Endothelial cell of umbilical vein (primary cell): ENCODE measurements at regions not wholly inside any gene's neighbourhood (a gene's known extent, or its start where the extent isn't known, plus 50 kb on each side); places are given as distances from the start of the nearest gene placed in this dataset.

Source experiments
- CTCF ChIP-seq, 2 donors: IDR thresholded peaks; 1 replicate in 1 of 2; 2 replicates in 1 of 2; pipeline ENCODE4 v1.5.1; 2011; ENCODE audit warnings: low read length in 2 of 2, mild to moderate bottlenecking in 2 of 2, moderate library complexity in 2 of 2, control low read depth in 1 of 2, inconsistent platforms in 1 of 2, low read depth in 1 of 2; ENCODE audit not compliant: insufficient read depth in 1 of 2; ENCODE audit errors: extremely low read depth in 1 of 2
- EZH2 ChIP-seq: IDR thresholded peaks from 2 replicates; pipeline ENCODE4 v1.6.1; 2012; ENCODE audit warnings: borderline replicate concordance, low read depth, mild to moderate bottlenecking, moderate library complexity, low read length, inconsistent platforms; ENCODE audit not compliant: severe bottlenecking
- FOS ChIP-seq: IDR thresholded peaks from 2 replicates; pipeline ENCODE4 v1.6.1; 2011; ENCODE audit warnings: mild to moderate bottlenecking, low read length, moderate library complexity, borderline replicate concordance; ENCODE audit not compliant: insufficient read depth
- GATA2 ChIP-seq: IDR thresholded peaks from 2 replicates; pipeline ENCODE4 v1.7.0; 2011; ENCODE audit warnings: low read depth, mild to moderate bottlenecking, moderate library complexity, mixed read lengths, low read length; ENCODE audit not compliant: insufficient read length, insufficient read depth
- JUN ChIP-seq: IDR thresholded peaks from 2 replicates; pipeline ENCODE4 v1.6.1; 2011; ENCODE audit warnings: borderline replicate concordance, low read depth; ENCODE audit not compliant: insufficient read length, insufficient read depth
- MAX ChIP-seq: IDR thresholded peaks from 2 replicates; pipeline ENCODE4 v1.6.1; 2011; ENCODE audit not compliant: insufficient read depth, insufficient read length
- MYC ChIP-seq: IDR thresholded peaks from one replicate; pipeline ENCODE4 v1.6.1; 2011; ENCODE audit warnings: mild to moderate bottlenecking, low read depth, low read length
- POLR2A ChIP-seq: IDR thresholded peaks from 2 replicates; pipeline ENCODE4 v1.6.1; 2012; ENCODE audit warnings: low read depth, mild to moderate bottlenecking, control low read depth, low read length
- POLR2AphosphoS5 ChIP-seq: IDR thresholded peaks from 2 replicates; pipeline ENCODE4 v1.6.1; 2012; ENCODE audit warnings: low read depth, mild to moderate bottlenecking, control low read depth, low read length, moderate library complexity; ENCODE audit not compliant: insufficient read depth

- TF ChIP-seq CTCF (IDR thresholded peaks at IDR 0.05; ENCODE audit: extremely low read depth in 1 of 2, insufficient read depth in 1 of 2, low read depth in 1 of 2, low read length in 2 of 2) (no peak), JUN (no peak), POLR2A (no peak), EZH2 (no peak), MAX (no peak), POLR2AphosphoS5 (no peak), MYC (no peak), FOS (no peak), GATA2 (no peak)
Measured at GRCh38 chr17:77875051-77875780, 83.3 kb upstream of the TNRC6C start.
